ENCODE measurements at regions not wholly inside any gene's neighbourhood (a gene's known extent, or its start where the extent isn't known, plus 50 kb on each side); places are given as distances from the start of the nearest gene placed in this dataset.
"Not testable (repeated sequence)": the region's sequence is repeated elsewhere in the genome, so short reads cannot be mapped to it uniquely, and the experiment has no call there.

DNA sequence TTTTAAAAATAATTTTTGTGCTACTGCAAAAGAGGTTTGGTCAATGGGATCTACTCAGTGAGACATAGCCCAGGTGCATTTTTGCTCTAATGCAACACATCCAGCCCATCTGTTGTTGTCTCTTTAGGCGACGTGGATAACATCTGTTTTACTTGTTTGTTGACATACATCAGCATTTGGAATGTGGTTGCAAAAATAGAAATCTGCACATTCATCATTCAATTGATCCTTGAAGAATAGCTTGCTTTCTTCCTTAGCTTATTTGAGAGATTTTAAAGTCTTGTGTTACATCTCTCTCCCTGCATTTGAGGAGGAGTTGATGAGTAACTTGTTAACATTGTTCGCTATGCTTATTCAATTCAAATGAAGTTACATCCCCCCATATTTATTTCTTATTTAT, 1202.3 kb downstream of the NSUN3 start:
- DNase-seq (ENCODE audit: low read depth): no peak

DNA sequence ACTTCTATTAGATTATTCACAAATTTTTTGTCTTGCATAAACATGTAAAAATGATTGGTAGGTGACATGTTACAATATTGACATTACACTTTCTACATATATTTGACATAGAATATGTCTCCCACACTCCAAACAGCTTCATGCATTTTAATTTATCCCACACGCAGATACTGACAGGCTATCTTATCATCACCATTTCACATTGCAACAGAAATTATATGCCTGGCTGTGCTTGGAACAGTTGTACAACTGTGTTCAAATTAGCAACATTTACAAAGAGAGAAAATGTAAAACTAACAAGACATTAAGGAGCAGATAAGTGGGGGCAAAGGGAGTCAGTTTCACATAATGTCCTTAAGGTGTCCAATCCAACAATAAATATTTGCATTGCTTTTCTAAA, 1208.5 kb downstream of the NSUN3 start:
- no peak for DNase-seq (ENCODE audit: low read depth)

DNA sequence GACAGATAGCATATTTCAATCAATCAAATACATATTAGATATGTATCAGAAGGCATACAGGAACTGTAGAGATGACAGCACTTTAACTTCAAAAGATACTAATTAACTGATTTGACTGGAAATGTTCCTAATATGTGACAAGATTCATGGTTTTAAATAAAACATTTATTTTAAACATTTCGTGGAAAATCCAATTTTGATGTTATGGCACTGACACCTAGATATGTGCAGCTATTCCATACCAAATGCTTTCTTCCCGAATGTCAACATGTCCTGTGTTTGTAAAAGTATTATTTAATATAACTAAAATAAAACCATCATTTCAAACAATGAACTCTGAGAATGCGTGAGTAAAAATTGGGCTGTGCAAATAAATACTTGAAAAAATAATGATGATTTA, 1209.3 kb downstream of the NSUN3 start:
- DNase-seq (ENCODE audit: low read depth): no peak

DNA sequence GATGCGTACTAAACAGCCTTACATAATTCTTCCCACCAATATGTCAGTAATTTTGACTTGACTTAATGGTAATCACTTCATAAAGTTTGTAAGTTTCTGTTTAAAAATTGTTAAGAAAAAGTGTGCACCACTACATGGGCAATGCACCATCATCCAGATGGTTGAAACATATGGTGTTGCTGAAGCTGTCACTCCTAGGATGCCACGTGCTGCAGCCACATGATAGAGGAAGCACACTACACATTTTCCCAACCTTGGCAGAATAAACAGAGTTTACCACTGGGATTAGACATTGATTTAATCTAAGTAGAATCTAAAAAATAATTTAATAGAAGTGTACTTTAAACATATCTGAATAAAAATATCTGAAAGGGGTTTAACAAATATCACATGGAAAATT, 1209.9 kb downstream of the NSUN3 start:
- no peak for DNase-seq (ENCODE audit: low read depth)

DNA sequence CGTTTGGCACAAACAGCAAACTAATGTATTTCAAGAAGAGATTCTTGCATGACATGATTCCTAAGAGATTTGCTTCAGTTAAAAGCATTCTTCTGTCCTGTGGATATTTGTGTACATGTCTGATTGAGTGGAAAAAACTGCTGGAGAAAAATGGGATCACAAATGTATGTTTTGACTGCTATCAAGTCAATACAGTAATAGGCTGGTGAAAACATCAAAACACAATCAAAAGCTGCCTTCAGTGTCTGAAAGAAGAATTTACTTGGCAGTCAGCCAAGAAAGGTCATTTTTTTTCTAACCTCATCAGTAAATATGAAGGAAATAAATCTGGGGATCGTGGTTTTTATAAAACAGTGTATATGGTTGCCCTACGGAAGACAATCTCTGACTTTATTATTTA, 1214.8 kb downstream of the NSUN3 start:
- no peak for DNase-seq (ENCODE audit: low read depth)

DNA sequence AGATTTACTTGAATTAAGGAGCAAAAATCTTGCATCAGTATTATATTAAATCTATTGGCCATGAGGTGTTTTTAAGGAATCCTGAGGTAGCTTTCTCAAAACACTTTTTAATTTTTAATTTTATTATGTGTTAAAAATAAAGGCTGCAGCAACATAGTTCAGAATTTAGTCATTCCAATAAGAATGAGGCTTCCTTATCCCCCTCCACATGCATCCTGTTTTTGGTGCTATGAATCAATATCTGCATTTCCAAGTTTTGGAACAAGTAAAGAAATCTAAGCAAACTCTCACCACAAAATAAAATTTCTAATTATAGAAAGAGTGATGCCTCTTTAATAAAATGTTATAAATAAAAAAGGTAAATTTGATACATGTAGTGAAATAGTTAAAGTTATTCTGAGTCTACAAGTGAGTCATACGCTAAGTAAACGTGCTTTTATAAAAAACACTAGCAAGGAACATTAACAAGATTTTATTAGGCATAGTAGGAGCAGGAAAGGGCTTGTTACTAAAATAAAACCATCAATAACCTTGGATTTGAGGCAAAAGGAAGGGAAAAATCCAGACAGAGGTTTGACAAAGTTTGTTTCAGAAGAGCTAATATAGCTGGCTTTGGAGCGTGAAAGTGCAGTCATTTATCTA, 1218.0 kb downstream of the NSUN3 start:
- no peak for DNase-seq (ENCODE audit: low read depth)

DNA sequence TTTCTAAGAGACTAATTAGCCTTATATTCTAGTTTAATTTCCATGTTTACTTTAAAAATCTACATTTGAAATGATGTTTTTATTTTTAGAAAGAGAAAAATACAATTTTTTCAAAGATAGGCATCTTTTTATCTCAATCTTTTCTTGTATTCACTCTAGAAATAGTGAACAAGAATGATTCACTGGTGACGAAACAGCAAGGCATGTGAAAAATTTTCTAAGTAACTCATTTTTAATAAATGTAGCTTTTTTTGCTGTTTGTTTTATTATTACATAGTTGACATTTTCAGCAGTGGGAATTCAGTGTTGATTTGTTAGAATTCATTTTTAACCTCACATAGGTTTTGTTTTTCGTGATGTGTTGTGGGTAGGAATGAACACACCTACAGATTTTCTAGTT, 1226.4 kb downstream of the NSUN3 start:
- no peak for DNase-seq (ENCODE audit: low read depth)

DNA sequence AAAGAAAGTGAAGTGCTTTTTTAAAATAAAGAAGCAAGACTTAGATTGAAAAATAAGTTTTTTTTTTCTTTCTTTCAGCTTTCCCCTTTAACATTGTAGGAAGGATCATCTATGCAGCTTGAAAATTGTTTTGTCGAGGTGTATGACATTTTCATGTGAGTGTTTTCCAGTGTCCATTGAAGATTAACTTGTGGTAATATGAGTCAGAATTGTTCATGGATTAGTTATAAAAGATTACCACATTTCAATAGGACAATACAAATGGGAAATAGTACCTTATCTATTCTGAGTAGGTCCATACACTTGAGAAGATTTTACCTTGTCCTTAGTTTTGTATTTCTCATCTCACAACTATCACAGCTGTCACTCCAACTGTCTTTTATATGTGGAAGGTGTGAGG, 1234.7 kb downstream of the NSUN3 start:
- DNase-seq (ENCODE audit: low read depth): no peak

DNA sequence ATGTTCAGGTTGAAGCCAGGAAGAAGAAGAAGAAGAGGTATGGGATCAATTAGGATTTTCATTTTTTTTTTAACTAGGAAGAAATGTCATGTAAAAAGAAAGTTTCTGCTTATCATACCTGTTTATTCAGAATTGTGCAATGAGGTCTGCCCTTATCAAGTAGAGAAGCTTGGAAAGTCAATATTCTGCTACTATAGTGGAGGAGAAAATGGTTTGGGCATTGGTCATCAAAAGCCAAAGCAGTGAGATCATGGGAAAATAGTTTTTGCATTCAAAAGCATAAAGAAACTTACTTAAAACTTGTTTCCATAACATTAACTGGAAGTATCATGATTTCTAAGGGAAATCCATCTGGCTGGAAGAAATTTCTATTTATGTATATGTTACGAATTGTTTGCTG, 1239.2 kb downstream of the NSUN3 start:
- no peak for DNase-seq (ENCODE audit: low read depth)

DNA sequence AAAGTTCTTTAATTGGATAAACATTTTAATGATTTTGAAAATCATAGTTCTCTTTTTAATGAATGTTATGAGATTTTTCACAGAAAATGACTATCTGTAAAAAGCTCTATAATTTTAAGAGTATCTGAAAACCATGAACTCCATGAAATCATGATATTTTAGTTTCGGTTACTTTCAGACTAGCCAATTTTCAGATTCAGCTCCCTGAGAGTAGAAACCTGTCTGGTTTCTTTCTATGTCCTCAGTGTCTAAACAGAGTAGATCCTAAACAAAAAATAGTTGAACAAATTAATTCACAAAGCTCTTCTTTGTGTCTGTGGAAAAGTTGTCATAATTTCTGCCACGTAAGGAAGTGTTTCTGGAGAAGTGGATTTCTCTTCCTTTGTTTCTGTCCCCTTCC, 1247.7 kb downstream of the NSUN3 start:
- no peak for DNase-seq (ENCODE audit: low read depth)

DNA sequence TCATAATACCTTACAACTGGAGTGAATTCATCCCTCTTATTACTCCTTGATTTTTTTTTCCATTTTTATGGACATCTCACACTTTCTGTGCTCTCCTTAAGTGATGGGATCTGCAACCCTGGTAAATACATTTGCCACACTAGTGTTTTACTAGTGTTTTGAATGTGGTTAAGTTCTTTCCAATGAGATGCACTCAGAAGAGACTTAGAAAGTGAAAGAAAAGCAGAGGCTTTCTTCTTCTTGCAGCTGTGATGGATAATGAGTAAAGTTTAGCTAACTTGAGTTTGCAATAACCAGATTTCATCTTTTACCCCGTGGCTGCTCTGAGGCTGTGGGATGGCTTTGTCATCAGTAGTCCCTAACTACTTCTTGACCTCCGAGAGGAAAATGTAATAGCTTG, 1248.4 kb downstream of the NSUN3 start:
- no peak for DNase-seq (ENCODE audit: low read depth)

DNA sequence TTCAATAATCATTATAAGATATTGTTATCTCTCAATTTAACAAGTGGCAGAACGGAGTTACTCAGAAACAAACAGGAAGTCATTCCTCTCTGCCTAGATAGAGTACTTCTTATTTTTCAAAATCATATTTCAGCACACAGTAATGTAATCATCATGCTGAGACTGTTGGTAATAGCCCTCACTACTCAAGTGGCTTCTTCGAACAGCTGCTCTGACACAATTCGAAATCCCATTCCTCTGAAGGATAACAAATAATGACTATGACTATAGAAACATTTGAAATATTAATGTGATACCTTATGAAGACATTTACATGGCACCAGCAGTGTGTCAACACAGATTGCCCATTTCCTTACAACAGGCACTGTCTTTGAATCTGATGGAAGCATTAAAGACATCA, 1249.8 kb downstream of the NSUN3 start:
- DNase-seq (ENCODE audit: low read depth): no peak

DNA sequence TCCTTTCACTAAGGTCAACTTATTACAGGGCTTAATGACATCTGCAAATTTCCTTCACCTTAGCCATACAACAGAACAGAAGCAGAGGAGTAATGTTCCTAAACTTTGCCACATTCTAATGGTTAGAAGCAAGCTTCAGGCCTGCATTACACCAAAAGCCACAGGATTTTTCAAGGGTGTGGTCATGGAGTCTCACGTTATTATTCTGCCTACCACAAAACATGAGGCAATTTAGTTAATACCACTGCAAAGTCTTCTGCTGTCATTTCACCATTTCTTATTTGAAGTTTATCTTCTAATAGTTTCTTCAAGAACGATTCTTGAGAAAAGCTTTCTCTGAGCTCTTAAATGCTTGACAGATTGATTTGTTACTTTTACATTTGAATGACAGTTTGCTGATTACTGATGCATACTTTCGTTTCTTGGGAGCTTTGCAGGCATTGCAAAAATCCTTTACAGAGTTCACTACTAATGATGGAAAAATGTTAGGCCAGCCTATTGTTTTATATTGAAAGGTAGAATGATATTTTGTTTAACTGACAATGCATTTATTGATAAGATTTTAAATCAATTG, 1257.1 kb downstream of the NSUN3 start:
- DNase-seq (ENCODE audit: low read depth): no peak

DNA sequence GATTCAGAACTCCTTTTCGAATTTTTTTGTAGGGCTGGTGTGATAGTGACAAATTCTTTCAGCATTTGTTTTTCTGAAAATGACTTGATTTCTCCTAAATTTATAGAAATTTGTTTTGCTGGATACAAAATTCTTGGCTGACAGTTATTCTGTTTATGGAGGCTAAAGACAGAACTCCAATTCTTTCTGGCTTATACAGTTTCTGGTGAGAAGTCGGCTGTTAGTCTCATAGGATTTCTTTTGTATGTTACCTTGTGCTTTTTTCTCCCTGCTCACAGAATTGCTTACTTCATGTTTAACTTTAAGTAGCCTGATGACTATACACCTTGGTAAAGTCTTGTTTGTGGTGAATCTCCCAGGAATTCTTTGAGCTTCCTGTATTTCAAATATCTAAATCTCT, 1264.6 kb downstream of the NSUN3 start:
- DNase-seq (ENCODE audit: low read depth): no peak

DNA sequence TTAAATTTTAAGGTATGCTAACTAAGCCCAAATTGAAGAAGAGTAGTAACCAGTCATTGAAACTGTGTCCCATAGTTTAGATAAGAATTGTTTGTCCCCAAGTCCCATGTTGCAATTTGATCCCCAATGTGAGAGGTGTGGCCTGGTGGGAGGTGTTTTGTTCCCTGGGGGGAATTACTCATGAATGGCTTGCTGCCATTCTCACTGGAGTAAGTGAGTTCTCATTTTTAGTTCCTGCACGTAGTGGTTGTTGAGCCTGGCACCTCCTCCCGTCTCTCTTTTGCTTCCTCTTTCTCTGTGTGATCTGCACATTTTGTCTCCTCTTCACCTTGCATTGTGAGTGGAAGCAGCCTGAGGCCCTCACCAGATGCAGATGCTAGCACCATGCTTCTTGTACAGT, 1271.0 kb downstream of the NSUN3 start:
- DNase-seq (ENCODE audit: low read depth): peak; percentile 1

DNA sequence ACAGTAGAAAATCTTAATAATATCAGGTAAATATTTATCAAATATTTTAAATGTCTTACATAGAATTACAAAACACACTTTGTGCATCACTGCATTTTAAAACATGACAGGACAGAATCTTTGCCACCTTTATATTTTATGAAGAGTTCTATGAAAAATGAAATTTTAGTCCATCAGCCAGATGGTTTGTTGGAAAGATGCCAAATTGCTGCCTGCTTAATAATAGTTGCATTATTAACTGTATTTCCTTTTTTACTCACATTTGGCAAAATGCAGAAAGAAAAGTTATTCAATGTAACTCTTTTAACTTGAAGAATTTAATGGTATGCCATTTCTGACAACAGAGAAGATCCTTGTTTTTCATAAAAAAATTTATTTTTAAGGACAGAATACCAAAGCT, 1271.6 kb downstream of the NSUN3 start:
- no peak for DNase-seq (ENCODE audit: low read depth)

DNA sequence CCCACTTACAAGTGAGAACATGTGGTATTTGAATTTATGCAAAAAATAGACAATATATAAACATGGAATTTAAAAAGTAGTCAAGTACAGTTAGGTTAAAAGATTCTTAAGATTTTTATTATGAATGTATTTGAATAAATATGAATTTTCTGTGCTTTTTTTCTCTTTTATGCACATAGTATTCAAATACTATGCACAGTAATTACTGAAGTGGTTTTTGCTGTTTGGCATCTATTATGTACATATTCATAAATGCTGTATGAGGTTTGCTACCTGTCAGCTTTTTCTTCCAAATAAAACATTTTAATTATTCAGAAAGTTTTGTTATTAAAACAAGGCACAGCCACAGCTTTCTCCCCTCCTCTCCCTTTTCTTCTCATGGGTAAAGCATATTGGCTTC, 1272.7 kb downstream of the NSUN3 start:
- DNase-seq (ENCODE audit: low read depth): no peak

DNA sequence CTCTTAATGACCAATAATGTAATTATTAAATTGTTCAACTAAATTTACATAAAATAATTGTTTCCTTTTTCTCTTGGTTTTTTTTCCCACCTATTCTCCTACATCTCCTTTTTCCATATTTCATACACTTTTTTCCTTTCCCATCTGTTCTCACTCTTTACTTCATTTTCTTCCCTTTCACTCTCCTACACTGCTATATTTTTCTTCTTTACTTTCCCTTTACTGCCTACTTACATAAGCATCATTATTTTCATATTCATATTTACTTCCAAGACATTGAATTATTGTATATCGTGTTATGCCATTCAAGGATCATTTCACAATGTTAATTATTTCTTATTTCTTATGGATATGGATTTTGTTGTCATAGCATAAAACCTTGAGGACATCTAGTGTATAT, 1275.6 kb downstream of the NSUN3 start:
- DNase-seq (ENCODE audit: low read depth): no peak

DNA sequence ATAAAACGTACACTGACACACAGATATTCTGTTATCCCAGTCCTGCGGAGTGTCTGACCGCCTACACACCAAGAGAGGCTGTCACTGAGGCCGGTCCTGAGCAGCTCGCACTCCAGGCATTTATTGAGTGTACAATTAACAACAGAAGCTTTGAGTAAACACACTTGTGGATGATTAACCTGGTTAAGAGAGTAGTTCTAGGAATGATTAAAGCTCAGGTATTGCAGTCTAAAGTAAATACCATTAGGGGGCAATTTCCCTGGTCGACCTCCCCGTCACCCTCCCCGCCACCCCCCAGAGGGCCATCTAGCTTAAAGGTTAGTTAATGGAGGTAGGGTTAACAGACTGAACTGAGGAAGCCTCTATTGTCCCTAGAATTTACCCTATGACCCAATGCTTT, 1278.5 kb downstream of the NSUN3 start:
- DNase-seq (ENCODE audit: low read depth): no peak

DNA sequence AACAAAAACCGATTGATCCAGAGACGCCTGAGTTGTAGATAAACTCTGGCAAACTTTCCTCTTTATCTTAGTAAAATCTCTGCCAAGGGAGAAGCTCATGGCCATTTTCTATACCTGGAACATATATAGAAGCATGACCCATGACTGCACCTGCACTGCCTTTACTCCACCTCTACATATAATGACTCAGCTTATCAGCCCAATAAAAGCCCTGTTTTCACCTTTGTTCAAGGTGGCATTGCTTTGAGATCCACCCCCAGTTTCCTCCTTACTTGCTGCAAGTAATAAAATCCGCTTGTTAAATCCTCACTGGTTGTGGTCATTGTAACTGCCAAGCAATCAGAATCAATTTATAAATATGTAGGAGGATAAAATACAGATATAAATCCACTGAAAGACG, 1280.4 kb downstream of the NSUN3 start:
- no peak for DNase-seq (ENCODE audit: low read depth)

DNA sequence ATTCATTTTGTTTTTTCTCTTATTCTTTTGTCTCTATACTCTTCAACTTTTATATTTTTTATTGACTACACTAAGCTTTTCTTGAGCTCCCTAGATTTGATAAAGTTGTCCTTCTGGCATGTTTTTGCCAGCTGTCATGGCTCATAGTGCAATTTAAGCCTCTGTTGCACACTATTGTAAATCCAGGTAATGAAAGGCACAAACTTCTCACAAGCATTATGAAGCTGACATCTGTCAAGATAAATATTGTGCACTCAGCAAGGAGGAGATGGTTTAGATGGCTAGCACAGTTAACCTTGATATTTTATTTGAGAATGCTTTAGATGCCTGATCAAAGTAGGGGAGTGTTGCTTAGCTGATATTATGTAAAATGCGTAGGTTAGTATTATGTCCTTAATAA, 1280.9 kb downstream of the NSUN3 start:
- DNase-seq (ENCODE audit: low read depth): no peak

DNA sequence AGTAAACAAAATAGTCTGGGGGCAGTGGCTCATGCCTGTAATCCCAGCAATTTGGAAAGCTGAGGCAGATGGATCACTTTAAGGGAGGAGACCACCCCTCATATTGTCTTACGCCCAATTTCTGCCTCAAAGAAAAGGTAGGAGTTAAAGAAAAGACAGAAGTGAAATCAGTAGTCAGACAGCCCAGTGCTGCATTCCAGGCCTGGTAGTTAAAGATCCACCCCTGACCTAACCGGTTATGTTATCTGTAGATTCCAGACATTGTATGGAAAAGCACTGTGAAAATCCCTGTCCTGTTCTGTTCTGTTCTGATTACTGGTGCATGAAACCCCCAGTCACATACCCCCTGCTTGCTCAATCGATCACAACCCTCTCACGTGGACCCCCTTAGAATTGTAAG, 1285.1 kb downstream of the NSUN3 start:
- not testable (repeated sequence) for DNase-seq (ENCODE audit: low read depth)

DNA sequence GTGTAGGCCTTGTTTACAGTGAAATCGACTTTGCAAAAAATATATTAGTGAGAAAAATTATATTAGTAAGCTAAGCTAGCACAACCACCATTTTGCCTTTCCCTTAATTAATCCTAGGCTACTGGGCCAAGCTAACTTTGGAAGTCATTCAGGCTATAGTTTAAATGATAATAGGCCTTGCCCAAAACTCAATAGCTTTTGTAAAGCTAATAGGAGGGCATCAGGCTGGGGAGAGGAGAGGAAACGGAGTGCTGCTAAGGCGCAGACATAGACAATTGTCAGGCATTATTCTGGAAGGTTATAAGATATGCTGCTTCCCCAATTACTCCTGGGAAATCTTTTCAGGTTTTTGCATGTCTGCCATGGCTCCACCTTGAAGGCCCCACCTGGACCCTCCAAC, 1286.0 kb downstream of the NSUN3 start:
- no peak for DNase-seq (ENCODE audit: low read depth)

DNA sequence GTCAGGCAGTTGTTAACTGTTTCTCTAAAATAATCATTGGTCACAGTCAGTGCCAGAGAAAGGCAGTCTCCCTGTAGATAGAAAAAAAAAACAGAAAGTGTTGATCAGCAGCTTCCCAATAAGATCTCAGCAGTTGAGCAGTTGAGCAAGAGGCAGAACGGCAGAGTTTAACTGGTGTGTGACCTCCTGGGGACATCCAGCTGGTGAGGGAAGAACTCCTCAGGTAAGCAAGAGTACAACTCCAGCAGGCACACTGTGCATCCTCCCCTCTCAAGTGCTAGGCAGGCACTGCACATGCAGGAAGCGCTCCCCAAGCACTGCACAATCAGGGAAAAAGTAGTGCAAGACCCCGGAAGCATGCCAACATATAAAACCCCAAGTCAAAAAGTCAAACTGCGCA, 1287.2 kb downstream of the NSUN3 start:
- DNase-seq (ENCODE audit: low read depth): no peak
